Ovary (tissue), 7 donors: ENCODE measurements at regions not wholly inside any gene's neighbourhood (a gene's known extent, or its start where the extent isn't known, plus 50 kb on each side); places are given as distances from the start of the nearest gene placed in this dataset.

Experiments
- DNase-seq, 5 donors: peaks; one replicate each; pipeline ENCODE4 v3.0.0-alpha.2; 2019 to 2020
- H3K27ac ChIP-seq, 2 donors: fragments of 200-600 bp; one replicate each; pipeline versions ENCODE4 v1.5.1 to v1.8.0; 2019 to 2022
- H3K27me3 ChIP-seq: fragments of 200-600 bp; one replicate; pipeline ENCODE4 v1.8.0; 2022
- H3K36me3 ChIP-seq: fragments of 200-600 bp; sonication (generic); one replicate; pipeline ENCODE4 v1.5.1; 2019
- H3K4me1 ChIP-seq: one replicate; pipeline ENCODE4 v1.8.1; 2013; ENCODE audit warnings: mild to moderate bottlenecking, moderate library complexity; ENCODE audit not compliant: insufficient read depth
- H3K4me3 ChIP-seq: fragments of 200-600 bp; sonication (generic); one replicate; pipeline ENCODE4 v1.5.1; 2017
- H3K9me3 ChIP-seq, 2 donors: fragments of 200-600 bp in 1 of 2; sonication (generic) in 1 of 2; one replicate each; pipeline versions ENCODE4 v1.5.1 to v1.8.1; 2013 to 2019; ENCODE audit warnings: mild to moderate bottlenecking in 1 of 2, moderate library complexity in 1 of 2
- EP300 ChIP-seq: sonication (generic); formaldehyde crosslinking; IDR thresholded peaks from one replicate; pipeline ENCODE4 v1.6.1; 2017; ENCODE audit warnings: antibody characterized with exemption
- POLR2A ChIP-seq: fragments of 450-650 bp; IDR thresholded peaks from one replicate; pipeline ENCODE4 v1.6.1; 2017; ENCODE audit warnings: antibody characterized with exemption, mild to moderate bottlenecking, moderate library complexity
- WGBS, 3 donors: extraction: QIAGEN DNeasy Blood & Tissue Kit in 1 of 3; methylation state at CpG; one replicate each; pipeline versions ENCODE4 v1.1.5 to v1.1.7; 2013 to 2017; 5-methylcytosine and 5-hydroxymethylcytosine counted together
- intact Hi-C, 4 donors: fragments of 100-400 bp; cut with DNase I; formaldehyde crosslinking; loops; one replicate each; pipeline versions ENCODE4 v1.11.0 to v1.15.1; 2022 to 2023
- TF ChIP-seq, protein P1 (sequence below), 3 donors: fragments of 450-650 bp in 2 of 3; fragments of 200-600 bp in 1 of 3; IDR thresholded peaks; one replicate each; pipeline versions ENCODE4 v1.5.1 to v1.8.0; 2016 to 2022; ENCODE audit warnings: antibody characterized with exemption in 3 of 3, mild to moderate bottlenecking in 1 of 3
- donor health status: DM: no; HTN: no; CAD: no; lungs with moderate emphysema.
- donor health status: DM: no; HTN: no; CAD: no.
- donor health status: Bipolar disorder and iron deficiency.
- donor health status: DM: no; HTN: no; CAD: no.
- donor health status: DM: yes; HTN: yes; CAD: no.

DNA sequence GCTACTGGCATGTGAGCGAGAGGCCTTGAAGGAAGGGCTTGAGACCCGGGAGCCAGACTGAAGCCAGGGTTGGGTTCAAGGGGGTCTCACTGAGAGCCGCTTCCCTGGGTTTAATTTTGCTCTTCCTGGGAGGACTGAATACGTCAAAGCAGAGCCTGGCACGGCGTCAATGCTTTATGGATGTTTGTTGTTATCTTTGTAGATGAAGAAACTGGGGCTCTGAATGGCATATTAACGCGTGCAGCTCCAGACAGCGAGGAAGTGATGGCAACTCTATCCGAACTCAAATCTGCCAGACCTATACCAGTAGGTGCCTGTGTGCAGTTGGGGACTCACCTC is 152.8 kb upstream of the PARP11 start:
- H3K4me3 ChIP-seq: no peak overlapping the region
- no peaks in the 10 kb centered on the region for H3K27me3 ChIP-seq
- H3K36me3 ChIP-seq: no peaks in the 10 kb centered on the region
- intact Hi-C loops: no loop called here
- TF ChIP-seq, protein P1, sequence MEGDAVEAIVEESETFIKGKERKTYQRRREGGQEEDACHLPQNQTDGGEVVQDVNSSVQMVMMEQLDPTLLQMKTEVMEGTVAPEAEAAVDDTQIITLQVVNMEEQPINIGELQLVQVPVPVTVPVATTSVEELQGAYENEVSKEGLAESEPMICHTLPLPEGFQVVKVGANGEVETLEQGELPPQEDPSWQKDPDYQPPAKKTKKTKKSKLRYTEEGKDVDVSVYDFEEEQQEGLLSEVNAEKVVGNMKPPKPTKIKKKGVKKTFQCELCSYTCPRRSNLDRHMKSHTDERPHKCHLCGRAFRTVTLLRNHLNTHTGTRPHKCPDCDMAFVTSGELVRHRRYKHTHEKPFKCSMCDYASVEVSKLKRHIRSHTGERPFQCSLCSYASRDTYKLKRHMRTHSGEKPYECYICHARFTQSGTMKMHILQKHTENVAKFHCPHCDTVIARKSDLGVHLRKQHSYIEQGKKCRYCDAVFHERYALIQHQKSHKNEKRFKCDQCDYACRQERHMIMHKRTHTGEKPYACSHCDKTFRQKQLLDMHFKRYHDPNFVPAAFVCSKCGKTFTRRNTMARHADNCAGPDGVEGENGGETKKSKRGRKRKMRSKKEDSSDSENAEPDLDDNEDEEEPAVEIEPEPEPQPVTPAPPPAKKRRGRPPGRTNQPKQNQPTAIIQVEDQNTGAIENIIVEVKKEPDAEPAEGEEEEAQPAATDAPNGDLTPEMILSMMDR (IDR thresholded peaks at IDR 0.05): no peak
- TF ChIP-seq EP300: no peak
- TF ChIP-seq POLR2A: no peak
- 59 to 69% (median 68%) methylated on average over 10 of the region's 10 CpGs for WGBS, 3 donors
- no peak for DNase-seq
- peaks cover 3% of the 10 kb centered on the region for H3K4me1 ChIP-seq
- no peaks in the 10 kb centered on the region for H3K9me3 ChIP-seq
- no peak overlapping the region for H3K27ac ChIP-seq

DNA sequence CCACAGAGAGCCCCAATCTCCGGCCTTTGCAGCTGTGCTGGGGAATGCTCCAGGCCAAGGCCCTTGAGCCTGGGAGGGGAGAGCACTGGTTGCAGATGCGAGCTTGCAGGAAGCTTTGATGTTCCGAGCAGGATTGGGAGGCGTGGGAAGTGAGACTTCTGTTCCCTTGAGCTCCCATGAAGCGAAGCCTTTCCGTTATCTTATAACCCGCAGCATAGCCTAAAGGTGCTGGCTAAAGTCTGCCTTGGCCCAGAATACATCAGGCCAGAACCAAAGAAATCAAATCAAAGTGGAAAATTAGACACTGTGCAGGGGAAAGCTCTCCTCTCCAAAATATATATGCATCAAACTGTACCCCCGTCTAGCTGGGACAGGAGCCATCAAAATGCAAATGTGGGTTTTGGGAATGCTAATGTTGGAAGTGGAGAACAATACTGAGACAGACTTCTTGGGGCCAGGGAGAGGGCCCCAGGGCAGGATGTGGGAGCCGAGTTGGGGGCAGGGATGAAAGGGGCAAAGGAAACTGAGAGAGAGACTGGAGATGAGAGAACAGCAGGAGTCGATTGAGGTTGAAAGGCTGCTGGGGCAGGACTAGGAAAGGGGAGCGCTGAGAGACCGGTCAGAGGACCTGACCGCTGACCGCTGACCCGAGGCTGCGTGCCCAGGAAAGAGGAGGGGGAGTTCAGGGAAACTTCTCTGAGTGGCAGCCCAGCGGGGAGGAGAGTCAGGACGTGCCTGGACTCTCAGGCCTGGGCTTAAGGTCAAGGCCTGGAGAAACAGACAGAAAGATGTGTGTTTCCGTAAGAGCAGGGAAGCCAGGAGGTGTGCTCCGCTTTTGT is 152.2 kb upstream of the PARP11 start:
- H3K9me3 ChIP-seq: no peaks in the 10 kb centered on the region
- 56 to 61% (median 57%) methylated on average over 20 of the region's 20 CpGs for WGBS, 3 donors
- H3K4me1 ChIP-seq: no peaks in the 10 kb centered on the region
- no peak overlapping the region for H3K27ac ChIP-seq
- H3K4me3 ChIP-seq: no peak overlapping the region
- no peaks in the 10 kb centered on the region for H3K36me3 ChIP-seq
- intact Hi-C loops: no loop called here
- peak in 2 of 5 donors; percentile 18 to 41 for DNase-seq
- TF ChIP-seq POLR2A (no peak), EP300 (no peak)
- TF ChIP-seq, protein P1 (IDR thresholded peaks at IDR 0.05): no peak
- H3K27me3 ChIP-seq: no peaks in the 10 kb centered on the region

DNA sequence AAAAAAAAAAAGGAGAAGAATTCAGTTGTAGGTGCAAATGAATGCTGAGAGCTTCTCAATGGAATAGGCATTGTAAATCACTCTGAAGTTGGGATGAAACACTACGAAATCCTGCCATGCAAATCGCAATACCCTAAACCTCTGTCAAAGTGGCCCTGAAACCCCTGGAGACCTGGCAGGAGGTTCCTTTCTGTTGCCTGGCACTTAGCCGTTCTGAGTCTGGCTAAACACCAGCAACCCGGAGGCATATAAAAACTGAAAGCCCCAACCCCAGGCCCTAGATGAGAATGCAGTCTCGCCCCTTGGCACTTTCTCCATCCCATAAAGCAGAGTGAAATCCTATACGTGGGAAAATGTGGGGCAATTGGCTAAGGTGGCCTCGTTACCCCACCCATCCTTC is 151.5 kb upstream of the PARP11 start:
- Histone ChIP-seq H3K4me1 (no peaks in the 10 kb centered on the region), H3K4me3 (no peak overlapping the region), H3K9me3 (no peaks in the 10 kb centered on the region), H3K27me3 (no peaks in the 10 kb centered on the region), H3K27ac (no peak overlapping the region), H3K36me3 (no peaks in the 10 kb centered on the region)
- TF ChIP-seq EP300 (no peak), POLR2A (no peak)
- TF ChIP-seq, protein P1 (IDR thresholded peaks at IDR 0.05): no peak
- intact Hi-C loops: no loop called here
- 88 to 92% (median 92%) methylated on average over 7 of the region's 7 CpGs for WGBS, 3 donors
- no peak for DNase-seq

DNA sequence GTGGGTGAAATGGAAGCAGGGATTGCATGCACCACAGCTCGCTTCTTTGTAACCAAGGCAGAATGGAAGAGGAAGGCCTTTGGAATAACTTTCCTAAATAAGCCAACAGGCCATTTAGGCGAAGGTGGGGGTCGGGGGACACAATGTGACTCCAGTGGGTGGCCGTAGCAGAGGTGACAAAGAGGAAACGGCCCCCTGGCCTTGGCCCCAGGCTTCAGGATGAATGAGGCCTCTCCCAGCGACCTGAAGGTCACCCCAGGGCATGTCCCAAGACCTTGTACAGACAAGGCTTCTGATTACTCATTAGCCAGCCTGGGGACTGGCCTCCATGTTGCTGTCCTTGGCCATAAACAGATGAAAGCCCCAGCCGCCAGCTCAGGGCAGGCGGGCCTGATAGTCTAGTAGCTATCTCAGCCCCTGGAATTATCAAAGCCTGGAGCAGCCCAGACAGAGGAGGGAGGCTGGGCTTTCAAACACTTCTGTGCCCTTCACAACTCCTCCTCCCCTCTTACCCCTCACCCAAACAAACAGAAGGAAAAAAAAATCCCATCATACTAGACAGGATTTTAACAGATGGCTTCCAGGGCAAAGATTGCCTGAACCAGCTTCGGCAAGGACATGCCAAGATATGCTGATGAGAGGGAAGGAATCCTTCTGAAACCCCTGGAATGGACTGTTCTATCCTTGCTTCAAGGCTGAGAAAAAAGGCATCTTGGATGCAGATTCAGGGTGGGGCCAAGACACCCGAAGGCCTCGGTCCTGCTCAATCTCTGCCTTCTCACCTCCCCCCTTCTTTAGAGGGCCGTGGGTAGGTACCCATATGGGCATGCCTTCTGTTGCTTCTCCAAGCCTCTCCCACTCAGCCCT is 142.3 kb upstream of the PARP11 start:
- Histone ChIP-seq H3K36me3 (no peaks in the 10 kb centered on the region), H3K4me1 (no peaks in the 10 kb centered on the region), H3K27ac (no peak overlapping the region), H3K4me3 (no peak overlapping the region), H3K27me3 (no peaks in the 10 kb centered on the region), H3K9me3 (no peaks in the 10 kb centered on the region)
- WGBS, 3 donors: 67 to 80% (median 72%) methylated on average over 11 to 12 of the region's 12 CpGs
- intact Hi-C loops: no loop called here
- no peak for TF ChIP-seq EP300
- TF ChIP-seq POLR2A: no peak
- TF ChIP-seq, protein P1 (IDR thresholded peaks at IDR 0.05): no peak
- DNase-seq: no peak
